ENCODE measurements at regions not wholly inside any gene's neighbourhood (a gene's known extent, or its start where the extent isn't known, plus 50 kb on each side); places are given as distances from the start of the nearest gene placed in this dataset.
"Not testable (repeated sequence)": the region's sequence is repeated elsewhere in the genome, so short reads cannot be mapped to it uniquely, and the experiment has no call there.

GRCh38 chr6:27854421-27854820, 57.8 kb downstream of the OR2B2 start:
- DNase-seq, result no peak

DNA sequence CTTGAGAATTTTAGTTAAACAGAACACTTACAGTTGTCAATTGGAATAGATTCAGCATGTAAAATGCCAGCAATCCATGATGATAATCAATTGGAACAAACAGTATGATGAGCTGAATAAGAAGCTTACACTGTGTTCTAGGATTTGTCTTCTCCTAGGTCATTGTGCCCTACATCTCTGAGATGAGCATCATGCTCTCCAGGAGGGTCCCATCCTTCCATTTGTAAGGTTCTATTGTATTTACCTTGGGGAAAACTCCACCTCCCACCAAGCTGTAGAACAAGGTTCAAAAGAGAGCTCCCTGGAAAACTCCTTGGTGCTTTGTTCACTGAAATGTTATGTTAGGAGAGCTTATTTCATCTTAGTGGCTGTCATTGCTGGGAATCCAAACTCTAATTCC, 60.8 kb downstream of the OR2B2 start:
- DNase-seq, result no peak

- not testable (repeated sequence) for DNase-seq
Measured at GRCh38 chr6:27849001-27849400, 63.2 kb downstream of the OR2B2 start.

DNA sequence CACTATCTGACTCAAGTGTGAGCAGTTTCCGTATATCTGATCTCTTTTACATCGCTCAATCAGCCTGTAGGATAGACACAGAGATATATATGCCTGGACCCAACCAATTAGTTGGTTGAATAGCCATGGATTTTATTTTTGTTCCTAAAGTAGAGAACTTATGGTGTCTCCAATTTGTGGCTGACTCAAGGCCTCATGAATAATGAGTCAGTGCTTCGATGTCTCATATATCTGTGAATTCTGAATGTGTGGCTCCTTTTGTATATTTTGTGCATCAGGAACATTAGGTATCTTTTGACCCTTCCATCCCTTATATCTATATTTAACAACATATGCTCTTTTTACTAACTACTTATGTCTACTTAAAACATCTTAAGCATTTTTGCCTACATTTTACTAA, 64.5 kb downstream of the OR2B2 start:
- DNase-seq, result no peak

GRCh38 chr6:27840572-27840971, 71.6 kb downstream of the OR2B2 start:
- no peak for DNase-seq

DNA sequence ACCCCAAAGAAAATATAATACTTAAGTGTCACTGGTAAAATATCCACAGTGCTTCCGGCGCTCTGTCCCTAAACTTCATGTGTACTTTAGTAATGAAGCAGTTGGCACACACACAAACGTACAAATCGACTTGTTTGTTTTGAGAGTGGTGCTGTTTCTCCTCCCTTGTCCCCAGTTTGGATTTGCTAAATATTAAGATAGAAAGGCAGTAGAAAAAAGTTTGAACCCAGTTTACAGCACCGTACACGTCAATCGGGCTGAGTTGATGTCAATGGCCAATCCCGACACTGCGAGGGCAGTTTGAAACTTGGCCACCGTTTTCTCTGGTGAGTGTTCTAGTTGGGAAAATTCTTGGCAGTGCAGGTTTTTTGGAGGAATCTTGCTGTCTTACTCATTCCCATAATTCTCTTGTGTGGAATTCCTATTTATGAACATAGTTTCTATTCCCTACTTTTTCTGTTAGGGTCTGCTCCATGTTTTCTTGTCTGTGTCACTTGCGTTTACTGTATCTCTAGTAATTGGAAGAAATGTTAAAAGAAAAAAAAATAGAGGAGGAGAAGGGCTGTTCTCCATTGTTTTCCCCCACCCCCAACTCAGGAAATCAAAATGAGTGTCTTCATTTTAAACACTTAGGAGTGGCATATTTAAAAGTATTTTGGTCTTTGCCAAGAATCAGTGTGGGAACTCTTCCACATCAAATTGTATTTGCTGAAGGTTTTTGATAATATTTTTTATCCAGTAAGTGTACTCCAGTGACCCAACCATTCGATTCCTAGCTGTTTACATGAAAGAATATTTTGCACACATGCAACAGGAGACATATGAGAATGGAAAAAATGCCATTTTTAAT, 72.3 kb downstream of the OR2B2 start:
- peak; percentile 4 for DNase-seq

GRCh38 chr6:27838945-27839625, 73.1 kb downstream of the OR2B2 start:
- DNase-seq, result no peak

DNA sequence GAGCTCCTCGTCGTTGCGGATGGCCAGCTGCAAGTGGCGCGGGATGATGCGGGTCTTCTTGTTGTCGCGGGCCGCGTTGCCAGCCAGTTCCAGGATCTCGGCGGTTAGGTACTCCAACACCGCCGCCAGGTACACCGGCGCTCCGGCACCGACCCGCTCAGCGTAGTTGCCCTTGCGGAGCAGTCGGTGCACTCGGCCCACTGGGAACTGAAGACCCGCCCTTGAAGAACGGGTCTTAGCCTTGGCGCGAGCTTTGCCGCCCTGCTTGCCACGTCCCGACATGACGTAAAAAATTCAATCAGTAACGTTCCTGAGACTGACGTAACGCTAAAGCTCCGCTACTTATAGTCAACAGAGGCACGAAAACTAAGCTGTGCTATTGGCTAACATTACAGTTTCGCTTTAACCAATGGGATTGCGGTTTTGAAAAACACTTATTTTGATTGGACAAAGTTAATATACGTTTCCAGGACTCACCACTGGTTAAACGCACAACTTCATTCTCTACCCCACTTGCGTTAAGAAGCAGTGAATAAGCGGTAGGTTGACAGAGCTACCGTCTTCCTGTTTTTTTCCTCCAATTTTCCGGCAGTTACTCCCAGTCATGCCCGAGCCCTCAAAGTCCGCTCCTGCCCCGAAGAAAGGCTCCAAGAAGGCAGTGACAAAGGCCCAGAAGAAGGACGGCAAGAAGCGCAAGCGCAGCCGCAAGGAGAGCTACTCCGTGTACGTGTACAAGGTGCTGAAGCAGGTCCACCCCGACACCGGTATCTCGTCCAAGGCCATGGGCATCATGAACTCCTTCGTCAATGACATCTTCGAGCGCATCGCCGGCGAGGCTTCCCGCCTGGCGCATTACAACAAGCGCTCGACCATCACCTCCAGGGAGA, 73.9 kb downstream of the OR2B2 start:
- DNase-seq, result peak; percentile 89

- no peak for DNase-seq
Measured at GRCh38 chr6:27837625-27838057, 74.6 kb downstream of the OR2B2 start.

- DNase-seq, result peak; percentile 59
Measured at GRCh38 chr6:27836783-27837624, 75.2 kb downstream of the OR2B2 start.

- no peak for DNase-seq
Measured at GRCh38 chr6:27836141-27836782, 75.9 kb downstream of the OR2B2 start.

DNA sequence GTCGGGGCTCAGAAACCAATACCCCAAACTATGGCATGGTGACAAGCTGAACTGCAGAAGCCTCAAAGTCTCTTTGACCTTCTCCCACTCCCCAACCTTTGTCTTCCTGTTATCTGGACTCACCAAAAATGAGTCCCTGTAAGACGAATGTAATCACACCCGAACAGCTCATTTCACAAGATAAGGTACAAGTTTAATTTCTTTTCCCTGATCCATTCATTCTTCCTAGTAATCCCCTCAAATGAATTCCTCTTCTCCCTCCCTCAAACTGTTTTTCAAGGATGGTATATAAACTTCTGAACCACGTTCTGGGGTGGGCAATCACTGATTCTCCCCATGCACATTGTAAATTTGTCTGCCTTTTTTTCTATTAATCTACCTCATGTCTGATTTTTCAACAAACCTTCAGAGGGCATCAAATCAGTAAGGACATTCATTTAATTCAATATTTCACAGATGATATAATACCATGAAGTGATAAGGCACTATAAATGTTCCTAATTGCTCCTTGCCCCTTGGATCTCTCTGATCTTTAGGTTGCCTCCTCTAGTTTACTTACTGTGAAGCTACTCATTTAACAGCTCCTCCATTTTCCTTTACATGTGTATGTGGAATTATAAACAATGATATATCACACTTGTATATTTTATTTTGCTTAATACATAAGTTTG, 77.2 kb downstream of the OR2B2 start:
- DNase-seq, result no peak

- DNase-seq, result no peak
Measured at GRCh38 chr6:27834384-27834783, 77.8 kb downstream of the OR2B2 start.

DNA sequence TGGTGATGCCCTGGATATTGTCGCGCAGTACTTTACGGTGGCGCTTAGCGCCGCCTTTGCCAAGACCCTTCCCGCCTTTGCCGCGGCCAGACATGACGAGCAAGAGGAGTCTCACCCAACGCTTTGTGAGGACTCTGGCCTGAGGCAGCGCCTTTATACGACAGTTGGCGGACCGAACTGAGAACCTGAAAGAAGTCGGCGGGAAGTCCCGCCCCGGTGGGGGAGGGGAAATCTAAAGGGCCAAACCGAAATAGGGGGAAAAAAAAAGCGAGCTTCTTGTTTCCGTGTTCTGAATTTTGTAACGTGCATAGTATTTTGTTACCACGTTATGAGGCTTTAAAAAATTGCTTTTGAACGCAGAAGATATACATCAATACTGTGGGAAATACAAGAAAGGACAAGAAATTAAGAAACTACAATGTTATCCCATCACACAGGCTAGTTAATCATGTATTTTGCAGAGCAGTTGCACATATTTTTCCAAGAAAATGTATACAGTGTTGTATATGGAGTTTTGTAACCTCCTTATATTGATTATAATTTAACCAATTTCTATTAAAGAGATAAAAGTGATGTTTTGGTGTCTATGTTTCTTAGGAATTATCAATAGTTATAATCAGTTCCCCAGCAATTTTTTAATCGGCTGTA, 80.6 kb downstream of the OR2B2 start:
- peak; percentile 91 for DNase-seq

- DNase-seq, result peak; percentile 50
Measured at GRCh38 chr6:27830600-27831433, 81.4 kb downstream of the OR2B2 start.

DNA sequence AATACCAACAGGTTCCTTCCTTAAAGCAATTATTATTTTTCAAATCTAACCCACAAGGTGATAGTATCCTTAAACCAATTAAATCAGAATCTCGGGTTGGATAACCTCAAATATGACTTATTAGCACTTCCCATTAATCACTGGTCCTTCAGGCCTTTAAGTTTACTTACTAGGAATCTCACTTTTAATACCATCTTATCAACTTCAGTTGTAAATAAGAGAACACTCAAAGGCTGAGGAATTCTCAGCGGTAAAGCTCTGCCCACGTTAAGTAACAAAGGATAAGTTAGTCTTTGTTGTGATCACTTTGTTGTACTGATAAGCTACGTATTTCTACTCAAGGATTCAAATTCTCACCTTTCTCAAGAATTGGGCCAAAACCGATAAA, 82.0 kb downstream of the OR2B2 start:
- no peak for DNase-seq

DNA sequence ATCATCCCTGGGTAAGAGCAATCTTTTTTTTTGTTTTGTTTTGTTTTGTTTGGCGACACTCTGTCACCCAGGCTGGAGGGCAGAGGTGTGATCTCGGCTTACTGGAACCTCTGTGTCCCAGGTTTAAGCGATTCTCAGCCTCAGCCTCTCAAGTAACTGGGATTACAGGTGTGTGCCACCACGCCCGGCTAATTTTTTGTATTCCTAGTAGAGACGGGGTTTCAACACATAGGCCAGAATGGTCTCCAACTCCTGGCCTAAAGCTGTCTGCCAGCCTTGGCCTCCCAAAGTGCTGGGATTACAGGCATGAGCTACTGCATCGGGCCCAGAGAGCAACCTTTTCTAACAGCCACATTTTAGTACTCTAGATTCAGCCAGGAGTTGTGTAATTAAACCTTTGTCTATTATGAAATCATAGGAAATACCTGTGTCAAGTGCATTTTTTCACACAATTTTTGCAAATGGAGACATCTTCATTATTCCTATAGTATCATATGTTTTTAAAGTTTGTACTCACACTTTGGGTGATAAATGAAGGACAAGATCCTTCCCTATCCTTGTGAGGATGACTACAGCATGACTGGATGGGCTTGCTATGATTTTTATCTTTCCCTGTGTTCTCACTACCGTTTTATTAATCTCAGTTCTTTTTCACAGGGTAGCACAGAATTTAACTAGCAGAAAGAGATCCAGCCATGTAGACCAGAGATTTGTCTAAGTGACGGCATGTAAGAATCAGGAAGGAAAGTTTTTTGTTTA, 82.6 kb downstream of the OR2B2 start:
- no peak for DNase-seq

- DNase-seq, result not testable (repeated sequence)
Measured at GRCh38 chr6:27827477-27827876, 84.7 kb downstream of the OR2B2 start.

DNA sequence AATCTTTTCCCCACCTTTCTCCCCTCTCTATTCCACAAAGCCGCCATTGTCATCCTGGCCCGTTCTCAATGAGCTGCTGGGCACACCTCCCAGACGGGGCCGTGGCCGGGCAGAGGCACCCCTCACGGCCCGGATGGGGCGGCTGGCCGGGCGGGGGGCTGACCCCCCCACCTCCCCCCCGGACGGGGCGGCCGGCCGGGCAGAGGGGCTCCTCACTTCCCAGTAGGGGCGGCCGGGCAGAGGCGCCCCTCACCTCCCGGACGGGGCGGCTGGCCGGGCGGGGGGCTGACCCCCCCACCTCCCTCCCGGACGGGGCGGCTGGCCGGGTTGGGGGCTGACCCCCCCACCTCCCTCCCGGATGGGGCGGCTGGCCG, 85.6 kb downstream of the OR2B2 start:
- DNase-seq, result not testable (repeated sequence)
